ENCODE measurements at regions not wholly inside any gene's neighbourhood (a gene's known extent, or its start where the extent isn't known, plus 50 kb on each side); places are given as distances from the start of the nearest gene placed in this dataset.

DNA sequence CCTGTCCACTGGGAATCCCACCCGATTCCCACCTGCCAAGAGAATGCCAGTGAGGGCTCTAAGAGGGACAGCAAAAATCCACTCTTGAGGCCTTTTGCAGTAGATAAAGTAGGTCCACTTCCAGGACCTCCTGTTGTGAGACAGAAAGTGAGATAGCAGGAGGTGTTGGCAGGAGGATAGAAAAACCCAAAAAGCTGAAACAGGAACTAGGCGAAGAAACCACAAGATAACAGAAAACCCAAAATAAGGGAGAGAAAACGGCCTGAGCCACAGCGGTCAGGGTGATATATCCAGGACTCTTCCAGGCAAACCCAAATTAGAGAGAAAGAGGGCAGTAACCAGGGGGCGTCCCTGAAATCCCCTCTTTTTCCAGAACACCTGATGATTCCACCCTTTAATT lies 79.7 kb upstream of the LINC01488 start:
- no peak for TF ChIP-seq TAF1 (IDR thresholded peaks at IDR 0.05; ENCODE audit: low read depth, low read length)
- no peak for TF ChIP-seq POLR2A (IDR thresholded peaks at IDR 0.05; ENCODE audit: low read depth, low read length)
- TF ChIP-seq SPI1 (IDR thresholded peaks at IDR 0.05; ENCODE audit: low read depth, low read length) = peak; percentile 53; the same call in 1 of the 2 replicates
- TF ChIP-seq POLR2AphosphoS5 (IDR thresholded peaks at IDR 0.05; ENCODE audit: low read depth, low read length) = no peak

Measured in GM12891 (cell line).